ENCODE measurements at regions not wholly inside any gene's neighbourhood (a gene's known extent, or its start where the extent isn't known, plus 50 kb on each side); places are given as distances from the start of the nearest gene placed in this dataset.

DNA sequence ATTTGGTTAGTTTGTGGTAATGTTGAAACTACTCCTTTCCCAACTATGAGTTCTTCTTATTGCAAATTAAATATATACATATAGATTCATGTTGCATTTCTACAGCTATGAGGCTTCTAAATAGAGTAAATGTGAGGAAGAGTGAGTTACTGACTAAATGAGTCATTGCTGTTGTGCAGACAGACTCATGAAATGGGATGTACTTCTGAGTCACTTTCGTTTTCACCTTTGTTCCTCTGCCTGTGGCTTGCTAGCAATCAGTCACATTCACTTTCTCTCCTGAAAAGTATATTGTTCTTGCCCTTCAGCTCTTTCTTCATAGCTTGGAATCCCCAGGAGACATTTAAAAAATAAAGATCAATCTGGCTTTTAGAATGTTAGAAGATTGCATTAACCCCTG lies 295.5 kb upstream of the SMC2 start:
- intact Hi-C loops (cut with micrococcal nuclease): no loop called here
- dilution Hi-C loops (cut with MboI; ENCODE audit: extremely low pct_ligation_motif_present, low sequenced_read_pairs): no loop called here
- Histone ChIP-seq H2AFZ (ENCODE audit: low read depth, low read length) (no peak overlapping the region), H3K27me3 (ENCODE audit: control insufficient read depth in 2 of 2, insufficient read depth in 2 of 2, low read length in 2 of 2) (no peaks in the 10 kb centered on the region), H3K4me1 (ENCODE audit: control insufficient read depth, extremely low read depth, insufficient read depth, low read length) (no peaks in the 10 kb centered on the region), H3K4me3 (replicated peaks in 1 of 3; ENCODE audit: insufficient read depth in 1 of 3, low read depth in 1 of 3, low read length in 3 of 3) (no peak overlapping the region), H3K9me3 (replicated peaks; ENCODE audit: control insufficient read depth, insufficient read depth, low read length) (no peaks in the 10 kb centered on the region), H3K4me2 (ENCODE audit: insufficient read depth, low read length) (no peak overlapping the region), H3K79me2 (ENCODE audit: control insufficient read depth, insufficient read depth, low read length) (no peaks in the 10 kb centered on the region), H4K20me1 (replicated peaks; ENCODE audit: control insufficient read depth, extremely low read depth, insufficient read depth, low read length) (no peaks in the 10 kb centered on the region), H3K9ac (replicated peaks; ENCODE audit: extremely low read depth, insufficient read depth, low read length) (no peak overlapping the region), H3K36me3 (ENCODE audit: control insufficient read depth in 2 of 2, extremely low read depth in 1 of 2, insufficient read depth in 2 of 2, low read length in 2 of 2) (no peaks in the 10 kb centered on the region), H3K9me1 (replicated peaks; ENCODE audit: control insufficient read depth, extremely low read depth, insufficient read depth, low read length) (no peaks in the 10 kb centered on the region), H3K27ac (ENCODE audit: insufficient read depth, low read depth, low read length) (no peak overlapping the region)
- TF ChIP-seq JUN (IDR thresholded peaks at IDR 0.05; ENCODE audit: borderline replicate concordance, insufficient read depth, insufficient read length, low read depth): no peak
- TF ChIP-seq GATA2 (IDR thresholded peaks at IDR 0.05; ENCODE audit: insufficient read depth, insufficient read length, low read depth, low read length): no peak
- TF ChIP-seq FOS (IDR thresholded peaks at IDR 0.05; ENCODE audit: borderline replicate concordance, insufficient read depth, low read length): no peak
- no peak for TF ChIP-seq POLR2A (IDR thresholded peaks at IDR 0.05; ENCODE audit: low read depth, low read length)
- TF ChIP-seq, protein P1, sequence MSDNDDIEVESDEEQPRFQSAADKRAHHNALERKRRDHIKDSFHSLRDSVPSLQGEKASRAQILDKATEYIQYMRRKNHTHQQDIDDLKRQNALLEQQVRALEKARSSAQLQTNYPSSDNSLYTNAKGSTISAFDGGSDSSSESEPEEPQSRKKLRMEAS (IDR thresholded peaks at IDR 0.05; ENCODE audit: insufficient read depth, insufficient read length): no peak
- TF ChIP-seq EZH2 (IDR thresholded peaks at IDR 0.05; ENCODE audit: borderline replicate concordance, low read depth, low read length, severe bottlenecking): no peak
- TF ChIP-seq, protein P2, sequence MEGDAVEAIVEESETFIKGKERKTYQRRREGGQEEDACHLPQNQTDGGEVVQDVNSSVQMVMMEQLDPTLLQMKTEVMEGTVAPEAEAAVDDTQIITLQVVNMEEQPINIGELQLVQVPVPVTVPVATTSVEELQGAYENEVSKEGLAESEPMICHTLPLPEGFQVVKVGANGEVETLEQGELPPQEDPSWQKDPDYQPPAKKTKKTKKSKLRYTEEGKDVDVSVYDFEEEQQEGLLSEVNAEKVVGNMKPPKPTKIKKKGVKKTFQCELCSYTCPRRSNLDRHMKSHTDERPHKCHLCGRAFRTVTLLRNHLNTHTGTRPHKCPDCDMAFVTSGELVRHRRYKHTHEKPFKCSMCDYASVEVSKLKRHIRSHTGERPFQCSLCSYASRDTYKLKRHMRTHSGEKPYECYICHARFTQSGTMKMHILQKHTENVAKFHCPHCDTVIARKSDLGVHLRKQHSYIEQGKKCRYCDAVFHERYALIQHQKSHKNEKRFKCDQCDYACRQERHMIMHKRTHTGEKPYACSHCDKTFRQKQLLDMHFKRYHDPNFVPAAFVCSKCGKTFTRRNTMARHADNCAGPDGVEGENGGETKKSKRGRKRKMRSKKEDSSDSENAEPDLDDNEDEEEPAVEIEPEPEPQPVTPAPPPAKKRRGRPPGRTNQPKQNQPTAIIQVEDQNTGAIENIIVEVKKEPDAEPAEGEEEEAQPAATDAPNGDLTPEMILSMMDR (IDR thresholded peaks at IDR 0.05; ENCODE audit: extremely low read depth in 1 of 2, insufficient read depth in 1 of 2, low read depth in 1 of 2, low read length in 2 of 2): no peak
- DNase-seq (ENCODE audit: low read depth, low spot score) (no peak), FAIRE-seq (no peak)
- no TSS peak for BruUV-seq (replicated peaks)
- ChIA-PET POLR2A (no interaction called here), CTCF (no interaction called here)
